ENCODE measurements at regions not wholly inside any gene's neighbourhood (a gene's known extent, or its start where the extent isn't known, plus 50 kb on each side); places are given as distances from the start of the nearest gene placed in this dataset.
A peak's percentile ranks its signal among the peaks of the same experiment; 100 is the strongest.

DNA sequence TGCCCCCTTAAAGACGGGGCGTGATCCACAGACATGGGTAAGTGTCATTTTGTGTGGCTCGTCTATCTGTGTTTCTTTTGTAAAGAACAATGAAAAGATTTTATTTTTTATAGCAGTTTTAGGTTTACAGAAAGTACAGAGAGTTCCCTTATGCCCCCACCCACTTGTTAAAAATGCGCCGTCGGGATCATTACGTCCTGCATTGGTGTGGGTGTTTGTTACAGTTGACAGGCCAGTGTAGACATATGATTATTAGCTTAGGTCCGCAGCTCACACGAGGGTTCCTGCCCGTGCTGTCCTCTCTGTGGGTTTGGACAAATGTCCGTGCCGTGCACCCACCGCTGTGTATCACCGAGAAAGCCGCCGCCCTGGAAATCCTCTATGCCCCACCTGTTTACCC, 50.5 kb downstream of the RGS12 start:
- no peak for DNase-seq (ENCODE audit: low spot score)

DNA sequence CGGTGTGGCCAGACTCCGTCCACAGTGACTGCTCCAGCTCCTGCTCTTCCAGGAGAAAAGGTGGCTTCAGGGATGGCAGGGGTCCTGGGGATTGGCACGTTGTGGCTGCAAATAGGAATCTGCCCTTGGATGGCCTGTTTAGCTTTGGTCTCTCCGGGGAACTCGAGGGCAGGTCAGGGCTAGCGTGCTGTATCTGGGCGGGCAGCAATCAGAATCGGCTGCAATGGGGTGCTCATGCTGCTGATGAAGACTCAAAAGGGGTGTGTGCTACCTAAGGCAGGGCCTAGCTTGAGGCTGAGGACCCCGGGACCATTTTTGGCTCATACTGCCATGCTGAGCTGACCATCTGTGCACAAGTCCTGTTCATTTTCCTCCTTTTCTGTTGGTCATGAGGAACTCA, 51.3 kb downstream of the RGS12 start:
- no peak for DNase-seq (ENCODE audit: low spot score)

DNA sequence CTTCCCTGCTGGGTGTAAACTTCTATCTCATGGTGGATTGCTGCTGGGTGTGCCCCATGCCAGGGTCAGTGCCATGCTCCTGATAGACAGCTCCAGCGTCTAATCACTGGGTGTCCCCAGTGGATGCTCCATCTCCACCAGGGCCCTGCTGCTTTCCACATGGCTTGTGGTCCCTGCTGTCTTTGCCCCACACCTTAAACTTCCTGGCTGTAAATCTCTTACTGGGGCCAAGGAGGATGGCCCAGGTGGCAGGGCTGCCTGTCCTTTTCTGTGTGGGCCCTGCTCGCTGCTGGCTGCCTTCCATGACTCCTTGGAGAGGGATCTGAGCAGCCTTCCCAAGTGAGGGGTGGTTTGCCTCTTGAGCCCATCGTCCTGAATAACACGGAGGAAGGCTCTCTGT, 51.8 kb downstream of the RGS12 start:
- DNase-seq (ENCODE audit: low spot score), result no peak

DNA sequence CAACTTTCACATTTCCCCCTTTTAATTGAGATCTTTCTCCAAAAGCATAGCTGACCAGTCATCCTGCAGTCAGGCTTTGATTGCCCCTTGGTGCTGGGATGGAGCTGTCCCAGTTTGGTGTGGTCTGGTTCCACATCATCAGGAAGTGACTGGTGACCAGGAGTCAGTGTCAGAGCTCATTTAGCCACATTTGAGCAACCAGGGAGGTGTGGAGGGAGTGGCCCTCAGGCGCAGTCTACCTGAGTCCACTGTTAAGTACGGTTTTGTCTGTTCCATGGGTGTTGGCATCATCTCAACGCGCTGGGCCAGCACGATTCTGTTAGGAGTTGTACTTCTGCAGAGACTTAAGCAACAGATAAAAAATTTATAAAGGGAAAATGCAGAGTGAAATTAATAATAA, 52.6 kb downstream of the RGS12 start:
- DNase-seq (ENCODE audit: low spot score), result no peak

DNA sequence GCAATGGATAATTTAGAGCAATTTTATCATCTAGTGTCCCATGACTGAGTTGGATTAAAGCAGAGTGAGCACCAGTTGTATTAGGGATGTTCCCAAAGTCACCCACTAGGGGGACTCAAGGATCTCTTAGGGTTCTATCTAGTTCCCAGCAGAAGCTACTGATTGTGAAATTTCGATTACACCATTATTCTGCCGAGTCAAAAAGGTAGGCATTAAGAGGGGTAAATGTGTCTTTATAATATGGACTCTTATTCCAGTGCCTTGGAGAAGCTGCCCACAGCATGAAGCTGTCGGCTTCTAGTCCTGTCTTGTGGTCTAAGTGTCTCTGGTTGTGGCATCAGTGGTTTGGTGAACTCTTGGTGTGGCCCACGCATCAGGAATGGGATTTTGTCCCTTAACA, 53.3 kb downstream of the RGS12 start:
- peak; percentile 81 for DNase-seq (ENCODE audit: low spot score)

DNA sequence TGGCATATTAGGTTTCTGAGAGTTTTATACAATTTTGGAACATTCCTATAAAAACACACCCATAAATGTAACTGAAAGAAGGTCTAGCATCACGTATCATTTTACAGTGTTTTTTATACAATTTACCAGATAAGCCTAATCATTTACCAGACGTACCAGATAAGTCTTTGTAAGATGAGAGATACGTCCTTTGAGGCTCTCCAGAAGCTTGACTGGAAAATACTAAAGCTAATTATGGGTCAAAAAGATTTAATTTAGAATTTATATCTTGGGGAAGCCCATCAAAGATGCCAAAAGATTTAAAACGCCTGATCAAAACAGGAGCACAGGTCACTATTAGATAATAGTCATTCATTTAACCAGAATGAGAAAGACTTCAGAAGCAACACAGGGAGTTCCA, 55.0 kb downstream of the RGS12 start:
- no peak for DNase-seq (ENCODE audit: low spot score)

DNA sequence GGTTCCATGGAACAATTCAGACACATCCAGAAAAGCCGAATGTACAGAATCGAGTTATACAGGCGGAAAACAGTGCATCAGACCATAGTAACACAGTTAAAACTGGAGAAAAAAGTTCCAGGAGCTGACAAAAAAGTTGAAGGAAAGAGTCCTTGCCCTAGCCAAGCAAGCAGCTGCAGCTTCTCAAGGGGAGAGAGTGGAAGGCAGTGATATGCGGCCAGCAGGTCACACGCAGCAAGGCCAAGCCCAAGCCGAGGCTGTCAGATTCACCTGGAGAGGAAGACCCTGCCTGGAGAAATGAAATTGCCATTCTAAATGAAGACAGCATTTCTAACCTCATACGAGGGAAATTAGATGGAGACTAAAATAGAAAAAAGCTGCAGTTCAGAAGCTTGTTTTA, 55.8 kb downstream of the RGS12 start:
- no peak for DNase-seq (ENCODE audit: low spot score)

DNA sequence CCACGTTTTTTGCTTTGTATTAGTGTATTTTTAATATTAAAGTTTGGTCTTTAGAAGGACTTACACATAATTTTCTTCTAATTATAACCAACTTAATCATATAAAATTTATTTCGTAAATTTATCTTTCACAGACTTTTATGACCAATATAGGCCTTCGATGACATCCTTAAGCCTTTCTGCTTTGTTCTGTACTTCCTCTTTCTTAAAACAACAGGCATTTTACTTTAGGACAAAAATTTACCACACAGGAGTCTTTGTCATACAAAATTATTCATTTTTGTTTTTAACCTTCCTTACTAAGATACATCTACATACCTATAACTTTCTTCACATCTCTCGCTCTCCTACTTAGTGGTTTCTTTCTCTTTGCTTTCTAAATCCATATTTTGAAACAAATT, 56.3 kb downstream of the RGS12 start:
- no peak for DNase-seq (ENCODE audit: low spot score)

DNA sequence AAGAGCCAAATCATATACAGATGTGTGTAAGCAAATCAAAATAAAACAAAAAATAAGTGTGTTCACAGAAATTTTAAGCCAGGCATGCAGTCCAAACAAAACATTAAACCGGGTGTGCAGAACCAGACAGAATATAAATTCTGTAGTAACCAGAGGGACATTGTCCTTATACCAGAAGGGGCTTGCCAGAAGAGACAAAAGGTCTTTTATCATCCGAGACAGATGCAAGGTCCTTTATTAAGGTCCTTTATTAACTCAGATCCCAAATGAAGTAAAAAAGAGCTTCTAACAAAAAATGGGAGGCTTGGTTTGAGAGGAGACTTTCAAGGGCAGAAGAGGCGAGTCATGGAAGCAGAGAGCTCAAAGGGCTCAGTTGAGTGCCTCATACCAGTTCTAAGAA, 59.2 kb downstream of the RGS12 start:
- no peak for DNase-seq (ENCODE audit: low spot score)

DNA sequence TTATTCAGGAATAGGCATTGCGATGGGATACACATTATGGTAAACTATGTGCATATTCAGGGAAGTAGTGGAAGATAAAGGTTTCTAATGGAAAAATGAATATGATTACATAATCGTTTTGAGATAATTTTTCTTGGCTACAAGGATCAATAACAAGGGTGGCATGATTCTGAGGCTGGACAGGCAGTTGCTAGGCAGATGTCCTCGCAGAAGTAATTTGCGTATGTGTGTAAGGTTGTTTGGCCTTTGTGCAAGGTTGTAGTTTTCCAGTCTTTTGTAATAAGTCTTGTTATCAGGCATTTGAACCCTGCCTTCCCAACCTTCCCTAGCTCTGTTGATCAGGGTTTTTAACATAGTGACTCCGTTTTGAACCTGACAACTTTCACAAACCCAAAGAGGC, 59.7 kb downstream of the RGS12 start:
- no peak for DNase-seq (ENCODE audit: low spot score)

DNA sequence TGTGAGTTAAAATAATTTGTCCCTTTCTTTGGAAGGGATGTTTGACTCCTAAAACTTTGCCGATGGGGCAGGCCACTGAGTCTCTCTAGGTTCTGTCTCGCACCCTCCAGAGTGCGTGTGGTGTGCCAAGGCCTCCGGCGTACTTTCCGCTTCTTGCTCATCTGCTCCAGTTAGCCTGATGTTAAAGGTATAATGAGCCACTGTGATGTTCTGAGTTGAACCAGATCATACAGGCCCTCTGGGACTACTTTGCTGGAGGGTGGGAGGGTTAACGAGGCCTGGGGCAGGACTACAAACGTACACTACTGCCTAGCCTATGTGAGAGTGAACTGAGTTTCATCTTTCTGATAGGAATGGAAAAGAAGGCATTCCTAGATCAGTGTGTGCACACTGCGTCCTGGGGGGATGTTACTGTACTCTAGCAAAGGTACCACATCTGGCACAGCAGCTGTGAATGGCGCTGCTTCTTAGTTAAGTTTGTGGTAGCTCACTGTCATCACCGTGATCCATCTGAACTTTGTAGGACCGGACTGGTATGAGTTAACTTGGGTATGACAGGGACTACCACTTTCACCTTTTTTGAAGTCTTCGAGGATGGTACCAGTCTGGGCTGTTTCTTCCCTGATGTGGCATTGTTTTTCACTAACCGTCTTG, 60.2 kb downstream of the RGS12 start:
- DNase-seq (ENCODE audit: low spot score), result no peak

DNA sequence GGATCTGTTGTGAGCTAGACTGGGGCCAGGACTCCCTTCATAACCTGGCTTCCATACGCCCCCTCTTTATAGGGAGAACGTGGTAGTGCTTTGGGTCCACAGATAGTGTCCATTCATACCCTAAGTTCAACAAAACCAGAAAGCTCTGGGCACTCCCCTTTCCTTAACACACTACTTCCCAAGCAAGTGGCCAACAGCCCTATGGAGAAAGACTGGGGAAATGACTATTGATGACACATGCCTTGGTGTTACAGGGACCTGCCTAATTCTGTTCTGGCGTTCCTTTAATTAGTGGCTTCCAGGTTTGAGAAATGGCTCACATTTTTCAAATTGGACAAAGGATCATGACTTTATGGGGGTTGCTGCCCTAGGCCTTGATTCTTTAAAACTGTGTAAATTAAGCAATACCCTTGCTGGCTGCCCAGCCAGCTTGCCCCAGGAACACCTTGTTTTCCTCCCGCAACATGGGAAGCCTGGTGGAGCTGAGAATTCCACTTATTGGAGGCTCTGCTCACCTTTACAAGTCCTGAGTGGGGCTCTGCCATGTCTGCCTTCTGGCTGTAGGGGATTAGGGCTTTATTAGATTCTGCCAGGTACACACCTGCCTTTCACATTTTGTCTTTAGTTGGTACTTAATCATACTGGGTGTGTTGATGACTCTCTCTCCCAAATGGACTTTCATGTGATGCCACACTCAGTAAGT, 61.1 kb downstream of the RGS12 start:
- no peak for DNase-seq (ENCODE audit: low spot score)

DNA sequence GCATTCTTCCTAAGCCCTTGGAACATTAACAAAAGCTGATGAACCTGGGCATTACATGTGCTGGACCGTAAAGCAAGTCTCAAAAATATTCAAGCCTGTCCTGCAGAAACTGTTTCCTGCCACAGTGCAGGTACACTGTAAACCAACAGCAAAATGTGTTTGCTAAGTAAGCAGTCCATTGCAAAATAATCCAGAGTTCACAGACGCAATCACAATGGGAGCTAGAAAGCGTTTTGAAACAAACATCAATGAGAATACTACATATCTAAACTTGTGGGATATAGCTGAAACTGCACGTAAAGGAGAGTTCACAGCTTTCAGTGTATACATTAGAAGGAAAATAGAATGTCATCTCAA, 61.6 kb downstream of the RGS12 start:
- DNase-seq (ENCODE audit: low spot score), result no peak

DNA sequence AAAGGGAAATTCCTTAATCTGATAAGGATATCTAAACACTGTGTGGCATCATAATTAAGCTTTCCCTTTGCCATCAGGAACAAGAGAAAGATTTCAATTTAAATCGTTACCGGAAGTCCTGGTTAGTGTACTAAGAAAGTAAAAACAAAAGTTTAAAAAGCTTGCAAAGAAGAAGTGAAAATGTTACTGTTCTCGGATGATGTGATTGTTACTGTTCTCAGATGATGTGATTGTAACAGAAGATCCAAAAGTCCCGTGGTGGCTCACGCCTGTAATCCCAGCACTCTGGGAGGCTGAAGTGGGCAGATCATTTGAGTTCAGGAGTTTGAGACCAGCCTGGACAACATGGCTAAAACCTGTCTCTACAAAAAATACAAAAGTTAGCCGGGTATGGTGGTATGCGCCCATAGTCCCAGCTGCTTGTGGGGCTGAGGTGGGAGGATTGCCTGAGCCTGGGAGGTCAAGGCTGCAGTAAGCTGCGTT, 62.5 kb downstream of the RGS12 start:
- DNase-seq (ENCODE audit: low spot score), result no peak

DNA sequence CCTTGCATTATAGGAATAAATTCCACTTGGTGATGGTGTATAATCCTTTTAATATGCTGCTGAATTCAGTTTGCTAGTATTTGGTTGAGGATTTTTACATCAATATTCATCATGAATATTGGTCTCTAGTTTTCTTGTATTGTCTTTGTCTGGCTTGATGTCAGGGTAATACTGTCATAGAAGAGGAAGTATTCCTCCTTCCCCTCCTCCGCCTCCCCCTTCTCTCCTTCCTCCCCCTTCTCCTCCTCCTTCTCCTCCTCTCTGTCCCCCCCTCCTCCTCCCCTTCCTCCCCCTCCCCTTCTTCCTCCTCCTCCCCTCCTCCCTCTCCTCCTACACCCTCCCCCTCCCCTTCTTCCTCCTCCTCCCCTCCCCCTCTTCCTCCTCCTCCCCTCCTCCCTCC, 65.8 kb downstream of the RGS12 start:
- no peak for DNase-seq (ENCODE audit: low spot score)

DNA sequence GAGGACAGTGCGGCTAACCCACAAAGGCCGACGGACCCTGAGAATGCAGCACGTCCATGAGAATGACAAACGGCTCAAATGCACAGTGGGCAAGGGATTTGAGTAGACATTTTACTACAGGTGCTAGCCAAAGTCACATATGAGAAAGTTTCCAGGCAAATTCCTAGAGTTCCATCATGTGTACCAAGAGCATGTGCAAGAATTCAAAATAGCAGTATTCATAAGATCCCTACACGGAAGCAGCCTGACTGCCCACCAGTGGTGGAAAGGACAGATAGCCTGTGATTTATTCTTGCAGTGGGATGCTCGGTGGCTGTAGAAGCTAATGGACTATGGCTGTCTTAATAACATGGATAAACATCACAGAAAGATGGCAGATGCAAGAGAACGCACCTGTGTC, 68.0 kb downstream of the RGS12 start:
- no peak for DNase-seq (ENCODE audit: low spot score)

DNA sequence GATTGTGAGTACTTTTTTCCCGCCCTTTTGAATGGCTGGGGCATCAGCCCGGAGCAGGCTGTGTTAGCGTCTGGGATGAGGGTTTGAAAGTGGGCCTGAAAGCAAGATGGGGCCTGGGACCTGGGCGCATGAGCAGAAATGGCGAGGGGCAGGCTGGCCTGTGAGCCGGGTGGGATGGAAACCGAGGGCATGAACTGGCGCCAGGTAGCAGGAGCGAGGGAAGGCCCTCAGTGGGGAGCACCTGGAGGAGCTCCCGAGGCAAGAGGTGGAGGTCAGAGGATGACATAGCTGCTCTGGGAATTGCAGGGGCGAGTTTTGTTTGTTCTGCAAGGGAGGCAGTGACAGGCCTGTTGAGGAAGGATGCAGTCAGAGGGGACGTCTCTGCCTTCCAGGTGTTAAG, 68.6 kb downstream of the RGS12 start:
- DNase-seq (ENCODE audit: low spot score), result no peak

DNA sequence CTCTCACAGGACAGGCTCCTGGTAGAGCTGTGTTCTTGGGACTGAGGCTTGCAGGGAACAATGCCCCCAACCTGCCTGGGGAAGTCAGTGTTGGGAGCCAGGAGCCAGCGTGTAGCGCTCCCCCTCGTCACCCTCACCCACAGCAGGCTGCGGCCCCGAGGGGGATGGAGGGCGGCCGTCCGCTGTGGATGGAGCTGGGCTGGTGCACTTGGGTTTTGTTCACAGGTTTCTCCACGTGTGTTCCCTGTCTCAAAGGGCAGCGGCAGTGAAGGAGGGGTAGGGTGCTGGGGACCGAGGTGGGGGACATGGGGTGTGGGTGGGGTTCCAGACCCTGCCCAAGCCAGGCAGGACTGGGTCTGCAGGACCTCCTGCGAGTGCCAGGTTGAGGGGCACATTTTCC, 69.1 kb downstream of the RGS12 start:
- DNase-seq (ENCODE audit: low spot score), result no peak

DNA sequence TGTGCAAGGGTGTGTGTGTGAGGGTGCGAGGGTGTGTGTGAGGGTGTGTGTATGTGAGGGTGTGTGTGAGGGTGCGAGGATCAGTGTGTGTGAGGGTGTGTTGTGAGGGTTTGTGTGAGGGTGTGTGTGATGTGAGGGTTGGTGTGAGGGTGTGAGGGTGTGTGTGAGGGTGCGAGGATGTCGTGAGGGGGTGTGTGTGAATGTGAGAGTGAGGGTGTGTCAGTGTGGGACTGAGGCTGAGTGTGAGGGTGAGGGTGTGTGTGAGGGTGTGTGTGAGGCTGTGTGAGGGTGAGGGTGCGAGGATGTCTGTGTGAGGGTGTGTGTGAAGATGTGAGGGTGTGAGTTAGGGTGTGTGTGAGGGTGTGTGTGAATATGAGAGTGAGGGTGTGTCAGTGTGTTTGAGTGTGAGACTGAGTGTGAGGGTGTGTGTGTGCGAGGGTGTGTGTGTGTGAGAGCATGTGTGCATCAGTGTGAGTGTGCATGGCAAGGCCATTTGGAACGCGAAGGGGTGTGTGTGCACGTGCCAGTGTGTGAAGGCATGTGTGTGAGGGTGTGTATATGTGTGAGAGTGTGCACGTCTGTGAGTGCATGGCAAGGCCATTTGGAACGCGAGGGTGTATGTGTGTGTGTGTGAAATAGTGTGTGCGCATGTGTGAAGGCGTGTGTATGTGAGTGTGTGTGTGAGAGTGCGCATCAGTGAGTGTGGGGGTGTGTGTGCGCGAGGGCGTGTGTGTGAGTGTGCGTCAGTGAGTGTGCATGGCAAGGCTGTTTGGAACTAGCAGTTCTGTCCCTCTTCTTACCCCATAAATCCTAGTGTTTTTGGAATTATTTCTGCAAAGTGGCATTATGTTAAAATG, 69.8 kb downstream of the RGS12 start:
- no peak for DNase-seq (ENCODE audit: low spot score)

DNA sequence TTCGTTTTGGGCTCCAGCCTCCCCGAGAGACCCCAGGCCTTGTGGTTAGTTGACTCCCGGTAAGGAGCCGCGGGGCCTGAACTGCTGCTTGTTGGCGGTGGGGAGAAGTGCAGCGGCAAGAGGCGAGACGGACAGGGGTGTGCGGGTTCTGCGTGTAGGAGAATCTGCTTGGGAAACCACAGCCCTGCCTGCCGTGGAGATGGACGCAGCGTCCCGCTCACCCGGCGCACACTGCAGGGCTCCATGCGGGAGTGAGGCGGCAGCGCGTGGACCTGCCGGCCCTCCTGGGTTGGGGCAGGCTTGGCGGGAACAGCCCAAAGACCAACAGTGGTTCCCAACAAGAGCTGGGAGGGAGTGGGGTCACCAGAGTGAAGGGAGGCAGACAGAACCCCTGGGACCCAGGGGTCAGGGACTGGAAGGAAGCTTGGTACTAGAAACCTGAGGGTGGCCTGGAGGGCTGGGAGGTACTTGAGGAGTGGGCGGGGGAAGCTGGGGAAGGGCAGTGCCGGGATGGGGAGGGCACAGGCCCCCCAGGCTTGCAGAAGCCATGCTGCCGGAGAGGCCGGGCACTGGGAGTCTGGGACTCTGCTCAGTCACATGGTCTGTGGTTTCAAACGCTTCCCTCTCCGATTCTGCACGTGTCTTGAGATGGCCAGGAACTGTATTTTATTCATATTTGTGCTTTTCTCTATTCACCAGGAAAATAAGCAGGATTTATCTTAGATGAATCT, 70.8 kb downstream of the RGS12 start:
- no peak for DNase-seq (ENCODE audit: low spot score)

DNA sequence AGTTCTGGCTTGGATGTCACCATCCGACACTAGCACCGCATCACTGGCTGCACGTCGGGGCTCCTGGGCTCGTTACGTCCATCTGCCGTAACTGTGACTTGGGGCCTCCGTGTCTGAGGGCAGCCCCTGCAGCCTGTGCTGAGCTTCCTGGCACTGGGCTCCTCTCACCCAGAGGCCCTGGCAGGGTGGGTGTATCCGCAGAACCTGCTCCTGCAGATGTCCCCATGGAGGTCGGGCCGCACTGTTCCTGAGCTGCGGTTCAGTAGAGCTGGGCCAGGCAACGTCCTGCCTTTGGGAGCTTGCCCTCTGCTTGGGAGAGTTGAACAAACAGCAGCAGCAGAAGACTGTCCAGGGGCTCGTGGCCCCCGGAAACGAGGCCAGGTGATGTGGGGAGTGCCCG, 71.4 kb downstream of the RGS12 start:
- no peak for DNase-seq (ENCODE audit: low spot score)

DNA sequence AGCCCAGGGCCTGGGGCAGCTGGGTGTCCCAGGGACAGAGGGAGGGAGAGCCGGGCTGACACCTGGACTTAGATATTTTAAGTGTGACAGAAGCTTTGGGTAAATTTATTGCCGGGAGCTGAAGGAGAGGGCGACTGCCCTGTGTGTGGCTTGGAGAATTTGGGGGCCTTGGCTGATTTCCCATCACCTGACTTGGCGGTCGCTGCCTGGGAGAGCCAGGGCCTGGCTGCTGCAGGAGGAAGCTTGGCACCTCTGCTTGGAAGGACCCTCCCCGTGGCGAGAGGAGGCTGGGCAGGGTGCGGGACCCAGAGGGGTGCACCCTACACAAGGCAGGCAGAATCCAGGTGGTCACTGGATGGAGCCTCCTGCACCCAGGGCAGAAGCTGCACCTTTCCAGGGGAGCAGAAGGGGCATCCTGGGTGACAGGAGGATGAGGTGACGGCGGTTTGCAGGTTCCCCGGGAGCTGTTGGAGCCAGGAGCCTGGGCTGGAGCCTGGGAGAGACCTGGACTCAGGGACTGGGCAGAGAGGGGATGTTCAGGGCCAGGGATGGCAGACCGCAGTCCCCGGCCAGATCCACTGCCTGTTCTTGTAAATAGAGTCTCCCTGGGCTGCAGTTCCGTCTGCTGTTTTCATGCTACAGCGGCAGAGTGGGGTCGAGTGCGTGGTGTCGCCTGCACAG, 72.0 kb downstream of the RGS12 start:
- DNase-seq (ENCODE audit: low spot score), result no peak
